Ascending aorta (tissue), 2 donors: ENCODE measurements at regions not wholly inside any gene's neighbourhood (a gene's known extent, or its start where the extent isn't known, plus 50 kb on each side); places are given as distances from the start of the nearest gene placed in this dataset.

ENCODE experiments used
- DNase-seq, 2 donors: peaks; one replicate each; pipeline ENCODE4 v3.0.0-alpha.2; 2019; ENCODE audit warnings: low spot score in 2 of 2
- H3K27ac ChIP-seq, 2 donors: fragments of 200-600 bp; sonication (generic); one replicate each; pipeline ENCODE4 v1.5.1; 2016 to 2017; ENCODE audit warnings: mild to moderate bottlenecking in 1 of 2
- H3K27me3 ChIP-seq: fragments of 200-600 bp; sonication (generic); one replicate; pipeline ENCODE4 v1.5.1; 2017
- H3K36me3 ChIP-seq, 2 donors: fragments of 200-600 bp; sonication (generic); one replicate each; pipeline ENCODE4 v1.5.1; 2016
- H3K4me1 ChIP-seq, 2 donors: fragments of 200-600 bp; sonication (generic); one replicate each; pipeline ENCODE4 v1.5.1; 2016 to 2017; ENCODE audit warnings: mild to moderate bottlenecking in 1 of 2
- H3K4me3 ChIP-seq, 2 donors: fragments of 200-600 bp; sonication (generic); one replicate each; pipeline ENCODE4 v1.5.1; 2016 to 2017; ENCODE audit warnings: mild to moderate bottlenecking in 1 of 2
- H3K9me3 ChIP-seq, 2 donors: fragments of 200-600 bp; sonication (generic); one replicate each; pipeline ENCODE4 v1.5.1; 2016
- CTCF ChIP-seq, 3 experiments: fragments of 200-600 bp in 2 of 3; fragments of 450-650 bp in 1 of 3; sonication (generic) in 2 of 3; IDR thresholded peaks; one replicate each; pipeline ENCODE4 v1.5.1; 2016 to 2019; ENCODE audit warnings: antibody characterized with exemption in 3 of 3, mild to moderate bottlenecking in 1 of 3, moderate library complexity in 1 of 3
- intact Hi-C: fragments of 100-400 bp; cut with DNase I; formaldehyde crosslinking; loops from one replicate; pipeline ENCODE4 v1.15.1; 2023

GRCh38 chr2:118197011-118197675 is 108.9 kb downstream of the INSIG2 start:
- Histone ChIP-seq H3K27me3 (no peaks in the 10 kb centered on the region), H3K4me1 (no peaks in the 10 kb centered on the region), H3K9me3 (no peaks in the 10 kb centered on the region), H3K36me3 (no peaks in the 10 kb centered on the region), H3K27ac (no peak overlapping the region), H3K4me3 (no peak overlapping the region)
- TF ChIP-seq CTCF (IDR thresholded peaks at IDR 0.05), result no peak
- intact Hi-C loops, result no loop called here
- DNase-seq, result no peak

- Histone ChIP-seq H3K27ac (no peak overlapping the region), H3K27me3 (no peaks in the 10 kb centered on the region), H3K4me3 (no peak overlapping the region), H3K4me1 (no peaks in the 10 kb centered on the region), H3K36me3 (no peaks in the 10 kb centered on the region), H3K9me3 (no peaks in the 10 kb centered on the region)
- DNase-seq, result no peak
- TF ChIP-seq CTCF (IDR thresholded peaks at IDR 0.05), result no peak
- intact Hi-C loops, result no loop called here
These were observed 102.2 kb downstream of the INSIG2 start for GRCh38 chr2:118190474-118190873.

DNA sequence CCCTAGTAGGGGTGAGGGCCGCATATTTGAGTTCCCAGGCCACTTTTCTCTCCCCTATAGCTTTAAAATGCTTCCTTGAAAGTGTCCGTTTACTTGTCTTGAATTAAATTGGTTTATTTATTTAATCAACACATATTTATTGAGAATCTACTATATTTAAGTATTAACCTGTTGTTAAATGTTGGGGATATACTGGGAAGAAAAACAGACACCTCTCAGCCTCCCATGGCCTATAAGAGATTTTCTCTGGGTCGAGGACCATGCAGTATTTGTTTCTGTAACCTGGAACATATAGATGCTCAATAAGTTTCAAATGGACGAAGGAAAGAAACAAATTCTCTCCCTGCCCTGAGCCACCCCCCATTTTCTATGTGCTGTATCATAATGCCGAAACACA is 98.6 kb downstream of the INSIG2 start:
- no peak for DNase-seq
- peak overlapping the region; percentile 91 to 94 for H3K27ac ChIP-seq
- H3K9me3 ChIP-seq, result no peaks in the 10 kb centered on the region
- peak overlapping the region; percentile 71 to 75 for H3K4me3 ChIP-seq
- no peak for TF ChIP-seq CTCF (IDR thresholded peaks at IDR 0.05)
- intact Hi-C loops, result loop anchor here (1.0 to 10.0 kb wide), 4 partner anchors 99 to 1298 kb away; partner anchors contain the start of genes CCDC93, DDX18 and INSIG2
- H3K36me3 ChIP-seq, result no peaks in the 10 kb centered on the region
- H3K27me3 ChIP-seq, result no peaks in the 10 kb centered on the region
- peaks cover 0 to 3% of the 10 kb centered on the region in 2 donors for H3K4me1 ChIP-seq

GRCh38 chr2:118186110-118186857 is 98.0 kb downstream of the INSIG2 start:
- peak; percentile 54 to 95 for DNase-seq
- Histone ChIP-seq H3K4me1 (peaks cover 0 to 3% of the 10 kb centered on the region in 2 donors), H3K27ac (peak overlapping the region; percentile 91 to 94), H3K36me3 (no peaks in the 10 kb centered on the region), H3K27me3 (no peaks in the 10 kb centered on the region), H3K4me3 (peak overlapping the region; percentile 71 to 75), H3K9me3 (no peaks in the 10 kb centered on the region)
- TF ChIP-seq CTCF (IDR thresholded peaks at IDR 0.05), result no peak
- intact Hi-C loops, result loop anchor here (1.0 to 10.0 kb wide), 4 partner anchors 98 to 1299 kb away; partner anchors contain the start of genes CCDC93, DDX18 and INSIG2

DNA sequence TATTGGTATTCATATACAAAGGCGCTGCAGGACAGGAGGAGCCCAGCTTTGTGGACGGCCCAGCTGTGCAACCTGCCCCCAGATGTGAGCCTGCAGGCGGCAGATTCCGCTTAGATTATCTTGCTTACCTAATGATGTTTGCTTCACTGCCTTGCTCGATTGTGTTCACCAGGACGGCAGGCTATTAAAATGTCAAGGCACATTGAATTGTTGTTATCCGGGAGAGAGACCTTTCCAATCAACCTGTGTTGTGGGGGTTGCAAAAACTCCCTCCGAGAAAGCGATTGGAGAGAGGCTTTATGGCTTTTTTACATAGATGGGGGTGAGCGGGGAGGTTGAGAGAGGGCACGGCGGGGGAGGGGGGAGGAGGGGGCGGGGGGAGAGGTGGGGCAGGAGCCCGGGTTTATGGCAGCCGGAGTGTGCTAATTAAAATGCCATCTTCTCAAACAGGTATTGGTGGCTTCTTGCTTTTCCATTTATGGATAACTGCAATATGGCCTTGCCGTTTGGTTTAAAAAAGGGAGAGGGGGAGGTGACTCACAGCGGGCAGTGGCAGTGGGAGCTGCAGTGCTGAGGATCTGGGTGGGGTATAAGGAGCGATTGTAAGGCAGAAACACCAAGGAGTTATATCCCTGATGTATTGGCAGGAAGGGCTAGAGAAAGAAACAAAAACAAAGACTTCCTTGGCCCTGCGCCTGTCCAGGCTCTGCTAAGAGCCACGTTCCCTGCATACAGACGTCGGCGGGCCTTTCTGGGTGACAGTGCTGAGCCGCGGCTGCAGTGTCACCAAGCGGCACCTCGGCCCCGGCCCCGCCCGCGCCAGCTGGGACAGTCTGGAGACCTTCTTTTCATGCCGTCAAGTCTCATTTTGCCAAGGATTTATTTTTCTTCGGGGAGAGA is 97.2 kb downstream of the INSIG2 start:
- H3K27me3 ChIP-seq, result no peaks in the 10 kb centered on the region
- no peak for TF ChIP-seq CTCF (IDR thresholded peaks at IDR 0.05)
- peaks cover 0 to 3% of the 10 kb centered on the region in 2 donors for H3K4me1 ChIP-seq
- H3K9me3 ChIP-seq, result no peaks in the 10 kb centered on the region
- intact Hi-C loops, result loop anchor here (1.0 to 10.0 kb wide), 4 partner anchors 97 to 1299 kb away; partner anchors contain the start of genes CCDC93, DDX18 and INSIG2
- peak overlapping the region; percentile 91 to 94 for H3K27ac ChIP-seq
- peak overlapping the region; percentile 71 to 75 for H3K4me3 ChIP-seq
- DNase-seq, result peak; percentile 25 to 84
- H3K36me3 ChIP-seq, result no peaks in the 10 kb centered on the region
